ENCODE measurements at regions not wholly inside any gene's neighbourhood (a gene's known extent, or its start where the extent isn't known, plus 50 kb on each side); places are given as distances from the start of the nearest gene placed in this dataset.
"Not testable (repeated sequence)": the region's sequence is repeated elsewhere in the genome, so short reads cannot be mapped to it uniquely, and the experiment has no call there.

DNA sequence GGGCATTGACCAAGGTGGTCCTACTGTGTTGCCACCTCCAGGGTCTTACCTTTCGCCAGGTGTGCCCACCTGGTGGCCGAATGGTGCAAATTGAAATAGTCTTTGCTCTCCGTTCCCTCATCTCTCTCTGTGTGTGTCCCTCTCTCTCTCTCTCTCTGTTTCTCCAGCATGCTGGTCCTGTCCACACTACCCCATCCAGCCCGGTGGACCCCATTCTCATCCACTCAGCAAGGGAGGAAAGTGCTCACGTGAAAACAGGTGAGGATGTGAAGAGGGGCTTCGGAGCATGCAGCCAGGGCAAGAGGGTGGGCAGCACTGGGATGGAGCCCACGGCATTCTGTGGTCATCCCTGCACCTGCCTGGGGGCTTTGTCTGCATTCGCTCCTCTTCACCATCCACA is 150.1 kb downstream of the CRLF2 start:
- Mint-ChIP-seq H3K4me3 (ENCODE audit: low read depth) (no peak overlapping the region), H3K36me3 (ENCODE audit: insufficient read depth) (no peaks in the 10 kb centered on the region), H3K27me3 (peaks cover 11% of the 10 kb centered on the region), H3K27ac (no peak overlapping the region), H3K4me1 (ENCODE audit: low read depth) (no peaks in the 10 kb centered on the region), H3K9me3 (ENCODE audit: low read depth) (peaks cover 11% of the 10 kb centered on the region)
- DNase-seq (ENCODE audit: low spot score, unreplicated experiment), result no peak
- TF ChIP-seq, protein P1, sequence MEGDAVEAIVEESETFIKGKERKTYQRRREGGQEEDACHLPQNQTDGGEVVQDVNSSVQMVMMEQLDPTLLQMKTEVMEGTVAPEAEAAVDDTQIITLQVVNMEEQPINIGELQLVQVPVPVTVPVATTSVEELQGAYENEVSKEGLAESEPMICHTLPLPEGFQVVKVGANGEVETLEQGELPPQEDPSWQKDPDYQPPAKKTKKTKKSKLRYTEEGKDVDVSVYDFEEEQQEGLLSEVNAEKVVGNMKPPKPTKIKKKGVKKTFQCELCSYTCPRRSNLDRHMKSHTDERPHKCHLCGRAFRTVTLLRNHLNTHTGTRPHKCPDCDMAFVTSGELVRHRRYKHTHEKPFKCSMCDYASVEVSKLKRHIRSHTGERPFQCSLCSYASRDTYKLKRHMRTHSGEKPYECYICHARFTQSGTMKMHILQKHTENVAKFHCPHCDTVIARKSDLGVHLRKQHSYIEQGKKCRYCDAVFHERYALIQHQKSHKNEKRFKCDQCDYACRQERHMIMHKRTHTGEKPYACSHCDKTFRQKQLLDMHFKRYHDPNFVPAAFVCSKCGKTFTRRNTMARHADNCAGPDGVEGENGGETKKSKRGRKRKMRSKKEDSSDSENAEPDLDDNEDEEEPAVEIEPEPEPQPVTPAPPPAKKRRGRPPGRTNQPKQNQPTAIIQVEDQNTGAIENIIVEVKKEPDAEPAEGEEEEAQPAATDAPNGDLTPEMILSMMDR (IDR thresholded peaks at IDR 0.05; ENCODE audit: unreplicated experiment), result no peak

GRCh38 chrX:1060562-1060960 is 151.9 kb downstream of the CRLF2 start:
- H3K9me3 Mint-ChIP-seq (ENCODE audit: low read depth), result peaks cover 11% of the 10 kb centered on the region
- DNase-seq (ENCODE audit: low spot score, unreplicated experiment), result no peak
- TF ChIP-seq, protein P1 (IDR thresholded peaks at IDR 0.05; ENCODE audit: unreplicated experiment), result no peak
- no peaks in the 10 kb centered on the region for H3K36me3 Mint-ChIP-seq (ENCODE audit: insufficient read depth)
- peaks cover 11% of the 10 kb centered on the region for H3K27me3 Mint-ChIP-seq
- H3K27ac Mint-ChIP-seq, result no peak overlapping the region
- H3K4me3 Mint-ChIP-seq (ENCODE audit: low read depth), result no peak overlapping the region
- H3K4me1 Mint-ChIP-seq (ENCODE audit: low read depth), result no peaks in the 10 kb centered on the region

- H3K36me3 Mint-ChIP-seq (ENCODE audit: insufficient read depth), result no peaks in the 10 kb centered on the region
- TF ChIP-seq, protein P1 (IDR thresholded peaks at IDR 0.05; ENCODE audit: unreplicated experiment), result no peak
- no peak overlapping the region for H3K27ac Mint-ChIP-seq
- H3K27me3 Mint-ChIP-seq, result peaks cover 11% of the 10 kb centered on the region
- no peak overlapping the region for H3K4me3 Mint-ChIP-seq (ENCODE audit: low read depth)
- no peaks in the 10 kb centered on the region for H3K4me1 Mint-ChIP-seq (ENCODE audit: low read depth)
- no peak for DNase-seq (ENCODE audit: low spot score, unreplicated experiment)
- H3K9me3 Mint-ChIP-seq (ENCODE audit: low read depth), result peaks cover 11% of the 10 kb centered on the region
Observed at GRCh38 chrX:1059576-1060561, 152.6 kb downstream of the CRLF2 start.

DNA sequence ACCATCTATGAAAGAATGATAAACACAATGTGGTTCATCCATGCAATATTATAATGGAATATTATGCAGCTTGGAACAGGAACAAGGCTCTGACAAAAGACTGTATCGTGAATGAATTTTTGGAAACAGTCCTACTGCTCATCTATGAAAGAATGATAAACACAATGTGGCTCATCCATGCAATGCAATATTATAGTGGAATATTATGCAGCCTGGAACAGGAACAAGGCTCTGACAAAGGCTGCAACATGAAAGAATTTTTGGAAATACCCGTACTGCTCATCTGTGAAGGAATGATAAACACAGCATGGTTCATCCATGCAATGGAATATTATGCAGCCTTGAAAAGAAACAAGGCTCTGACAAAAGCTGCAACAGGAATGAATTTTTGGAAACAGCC is 158.8 kb downstream of the CRLF2 start:
- H3K27ac Mint-ChIP-seq; H3K36me3 Mint-ChIP-seq (ENCODE audit: insufficient read depth); H3K4me1 Mint-ChIP-seq (ENCODE audit: low read depth); H3K4me3 Mint-ChIP-seq (ENCODE audit: low read depth); H3K27me3 Mint-ChIP-seq; DNase-seq (ENCODE audit: low spot score, unreplicated experiment): not testable (repeated sequence)
- peaks cover 14% of the 10 kb centered on the region for H3K9me3 Mint-ChIP-seq (ENCODE audit: low read depth)

- no peaks in the 10 kb centered on the region for H3K27me3 Mint-ChIP-seq
Observed at GRCh38 chrX:1053072-1053471, 159.4 kb downstream of the CRLF2 start.

More at GRCh38 chrX:1053072-1053471, 159.4 kb downstream of the CRLF2 start:
- TF ChIP-seq, protein P1 (IDR thresholded peaks at IDR 0.05; ENCODE audit: unreplicated experiment), result no peak
- no peak overlapping the region for H3K4me3 Mint-ChIP-seq (ENCODE audit: low read depth)
- H3K36me3 Mint-ChIP-seq (ENCODE audit: insufficient read depth), result peaks cover 1% of the 10 kb centered on the region
- no peaks in the 10 kb centered on the region for H3K4me1 Mint-ChIP-seq (ENCODE audit: low read depth)
- DNase-seq (ENCODE audit: low spot score, unreplicated experiment), result no peak
- H3K9me3 Mint-ChIP-seq (ENCODE audit: low read depth), result peaks cover 14% of the 10 kb centered on the region
- no peak overlapping the region for H3K27ac Mint-ChIP-seq
